Right cardiac atrium (tissue), 5 donors: ENCODE measurements at regions not wholly inside any gene's neighbourhood (a gene's known extent, or its start where the extent isn't known, plus 50 kb on each side); places are given as distances from the start of the nearest gene placed in this dataset.

ENCODE experiments used
- ATAC-seq, 2 donors: fragments of 200-7000 bp; cut with Tn5 transposase; one replicate each; pipeline versions ENCODE4 v1.8.0 to v1.9.1; 2020; ENCODE audit warnings: moderate library complexity in 2 of 2, mild to moderate bottlenecking in 1 of 2
- DNase-seq, 3 donors: peaks; one replicate each; pipeline ENCODE4 v3.0.0-alpha.2; 2020
- H3K27ac ChIP-seq: one replicate; pipeline ENCODE4 v1.5.1; 2013; ENCODE audit warnings: mild to moderate bottlenecking, low read length, control low read depth, moderate library complexity
- H3K27me3 ChIP-seq: one replicate; pipeline ENCODE4 v1.6.1; 2013; ENCODE audit not compliant: control insufficient read depth, insufficient read depth
- H3K4me1 ChIP-seq: one replicate; pipeline ENCODE4 v1.6.1; 2013; ENCODE audit warnings: low read length; ENCODE audit not compliant: control insufficient read depth, insufficient read depth
- H3K4me3 ChIP-seq: one replicate; pipeline ENCODE4 v1.5.1; 2013; ENCODE audit warnings: low read length, control low read depth
- H3K9me3 ChIP-seq: one replicate; pipeline ENCODE4 v1.6.1; 2013; ENCODE audit warnings: low read length; ENCODE audit not compliant: control insufficient read depth
- WGBS: extraction: QIAGEN DNeasy Blood & Tissue Kit; methylation state at CpG from one replicate; pipeline ENCODE4 v1.1.7; 2013; 5-methylcytosine and 5-hydroxymethylcytosine counted together
- intact Hi-C, 4 donors: fragments of 100-400 bp; cut with DNase I; formaldehyde crosslinking; loops; one replicate each; pipeline versions ENCODE4 v1.11.0 to v1.14.0; 2022 to 2023
- donor health status: healthy with polysubstance abuse.
- donor health status: DM: no; HTN: yes; CAD: no.
- donor health status: DM: no; HTN: no; CAD: no.
- donor health status: DM: no; HTN: yes; CAD: no; lungs with severe emphysema.
- donor health status: DM: yes; HTN: yes; CAD: no.

- ATAC-seq = no peak
- Histone ChIP-seq H3K4me1 (no peaks in the 10 kb centered on the region), H3K4me3 (no peak overlapping the region), H3K27ac (no peak overlapping the region), H3K9me3 (no peaks in the 10 kb centered on the region), H3K27me3 (no peaks in the 10 kb centered on the region)
- intact Hi-C loops = no loop called here
- no peak for DNase-seq
- 76% methylated on average over 12 of the region's 12 CpGs for WGBS
Observed at GRCh38 chr12:126156806-126157574, 1091.8 kb downstream of the AACS start.

GRCh38 chr12:126157575-126157966 is 1092.3 kb downstream of the AACS start:
- no peak overlapping the region for H3K27ac ChIP-seq
- WGBS = 80% methylated on average over 5 of the region's 5 CpGs
- H3K4me1 ChIP-seq = no peaks in the 10 kb centered on the region
- H3K27me3 ChIP-seq = no peaks in the 10 kb centered on the region
- DNase-seq = no peak
- no peak overlapping the region for H3K4me3 ChIP-seq
- no peak for ATAC-seq
- H3K9me3 ChIP-seq = no peaks in the 10 kb centered on the region
- intact Hi-C loops = no loop called here

- Histone ChIP-seq H3K4me1 (no peaks in the 10 kb centered on the region), H3K27me3 (no peaks in the 10 kb centered on the region), H3K9me3 (no peaks in the 10 kb centered on the region), H3K27ac (no peak overlapping the region), H3K4me3 (no peak overlapping the region)
- intact Hi-C loops = no loop called here
- ATAC-seq = no peak
- WGBS = 56% methylated on average over 5 of the region's 5 CpGs
- no peak for DNase-seq
Observed at GRCh38 chr12:126159139-126159538, 1093.9 kb downstream of the AACS start.

- ATAC-seq = no peak
- Histone ChIP-seq H3K27me3 (no peaks in the 10 kb centered on the region), H3K9me3 (no peaks in the 10 kb centered on the region), H3K4me3 (no peak overlapping the region), H3K4me1 (no peaks in the 10 kb centered on the region), H3K27ac (no peak overlapping the region)
- WGBS = 37% methylated on average over 1 of the region's 1 CpG
- no peak for DNase-seq
- intact Hi-C loops = no loop called here
Observed at GRCh38 chr12:126160912-126161311, 1095.7 kb downstream of the AACS start.

- no peaks in the 10 kb centered on the region for H3K9me3 ChIP-seq
- no peak overlapping the region for H3K4me3 ChIP-seq
- intact Hi-C loops = no loop called here
- no peaks in the 10 kb centered on the region for H3K27me3 ChIP-seq
- ATAC-seq = no peak
- H3K27ac ChIP-seq = no peak overlapping the region
- WGBS = 81% methylated on average over 8 of the region's 8 CpGs
- no peak for DNase-seq
- H3K4me1 ChIP-seq = no peaks in the 10 kb centered on the region
Observed at GRCh38 chr12:126163984-126164383, 1098.7 kb downstream of the AACS start.

GRCh38 chr12:126171937-126172559 is 1106.8 kb downstream of the AACS start:
- 74% methylated on average over 5 of the region's 5 CpGs for WGBS
- Histone ChIP-seq H3K27me3 (no peaks in the 10 kb centered on the region), H3K9me3 (no peaks in the 10 kb centered on the region), H3K4me3 (no peak overlapping the region), H3K4me1 (no peaks in the 10 kb centered on the region), H3K27ac (no peak overlapping the region)
- no peak for DNase-seq
- no peak for ATAC-seq
- intact Hi-C loops = no loop called here

GRCh38 chr12:126182619-126183236 is 1117.5 kb downstream of the AACS start:
- no peak for ATAC-seq
- DNase-seq = no peak

GRCh38 chr12:126185025-126185424 is 1119.8 kb downstream of the AACS start:
- H3K27ac ChIP-seq = no peak overlapping the region
- 84% methylated on average over 1 of the region's 1 CpG for WGBS
- H3K4me1 ChIP-seq = no peaks in the 10 kb centered on the region
- intact Hi-C loops = no loop called here
- DNase-seq (no peak), ATAC-seq (no peak)
- no peak overlapping the region for H3K4me3 ChIP-seq
- no peaks in the 10 kb centered on the region for H3K9me3 ChIP-seq
- peaks cover 2% of the 10 kb centered on the region for H3K27me3 ChIP-seq

More at GRCh38 chr12:126182619-126183236, 1117.5 kb downstream of the AACS start:
- no peak overlapping the region for H3K27ac ChIP-seq
- intact Hi-C loops = no loop called here
- no peaks in the 10 kb centered on the region for H3K4me1 ChIP-seq
- no peaks in the 10 kb centered on the region for H3K9me3 ChIP-seq
- 53% methylated on average over 5 of the region's 5 CpGs for WGBS
- H3K4me3 ChIP-seq = no peak overlapping the region
- peaks cover 2% of the 10 kb centered on the region for H3K27me3 ChIP-seq

- no peak overlapping the region for H3K4me3 ChIP-seq
- WGBS = 52% methylated on average over 10 of the region's 10 CpGs
- DNase-seq (no peak), ATAC-seq (no peak)
- H3K27me3 ChIP-seq = peaks cover 2% of the 10 kb centered on the region
- H3K4me1 ChIP-seq = no peaks in the 10 kb centered on the region
- intact Hi-C loops = no loop called here
- no peaks in the 10 kb centered on the region for H3K9me3 ChIP-seq
- no peak overlapping the region for H3K27ac ChIP-seq
Observed at GRCh38 chr12:126189856-126190255, 1124.6 kb downstream of the AACS start.

- WGBS = 6% methylated on average over 62 of the region's 62 CpGs
- intact Hi-C loops = no loop called here
- ATAC-seq (peak; percentile 36 to 55), DNase-seq (peak in 1 of 3 donors; percentile 43)
- no peaks in the 10 kb centered on the region for H3K4me1 ChIP-seq
- H3K27ac ChIP-seq = no peak overlapping the region
- peak overlapping the region; percentile 0 for H3K4me3 ChIP-seq
- H3K9me3 ChIP-seq = no peaks in the 10 kb centered on the region
- H3K27me3 ChIP-seq = peaks cover 2% of the 10 kb centered on the region
Observed at GRCh38 chr12:126191031-126191891, 1126.0 kb downstream of the AACS start.

- ATAC-seq (no peak), DNase-seq (no peak)
- no peak overlapping the region for H3K27ac ChIP-seq
- no peaks in the 10 kb centered on the region for H3K4me1 ChIP-seq
- intact Hi-C loops = no loop called here
- no peaks in the 10 kb centered on the region for H3K27me3 ChIP-seq
- H3K4me3 ChIP-seq = no peak overlapping the region
- WGBS = 83% methylated on average over 13 of the region's 13 CpGs
- H3K9me3 ChIP-seq = no peaks in the 10 kb centered on the region
Observed at GRCh38 chr12:126191949-126192348, 1126.7 kb downstream of the AACS start.
